GM12875 (cell line): ENCODE measurements at regions not wholly inside any gene's neighbourhood (a gene's known extent, or its start where the extent isn't known, plus 50 kb on each side); places are given as distances from the start of the nearest gene placed in this dataset.

ENCODE experiments used
- H3K4me3 ChIP-seq: one replicate; pipeline ENCODE4 v1.5.1; 2011; ENCODE audit warnings: low read depth, low read length, control low read depth
- CTCF ChIP-seq: IDR thresholded peaks from 2 replicates; pipeline ENCODE4 v1.5.1; 2011; ENCODE audit warnings: low read depth, mild to moderate bottlenecking, control low read depth, inconsistent platforms, low read length, moderate library complexity, borderline replicate concordance; ENCODE audit not compliant: insufficient read depth

- no peak overlapping the region for H3K4me3 ChIP-seq
- TF ChIP-seq CTCF: no peak
Measured at GRCh38 chr12:73361864-73362230, 1089.7 kb downstream of the TRHDE start.

GRCh38 chr12:73362666-73363065, 1090.5 kb downstream of the TRHDE start:
- H3K4me3 ChIP-seq: no peak overlapping the region
- no peak for TF ChIP-seq CTCF

- no peak for TF ChIP-seq CTCF
- H3K4me3 ChIP-seq: no peak overlapping the region
Measured at GRCh38 chr12:73372856-73373255, 1100.7 kb downstream of the TRHDE start.

GRCh38 chr12:73374360-73374759, 1102.2 kb downstream of the TRHDE start:
- TF ChIP-seq CTCF: no peak
- H3K4me3 ChIP-seq: no peak overlapping the region

GRCh38 chr12:73383584-73384222, 1111.5 kb downstream of the TRHDE start:
- H3K4me3 ChIP-seq: no peak overlapping the region
- no peak for TF ChIP-seq CTCF

GRCh38 chr12:73384592-73384991, 1112.4 kb downstream of the TRHDE start:
- no peak overlapping the region for H3K4me3 ChIP-seq
- TF ChIP-seq CTCF: no peak

GRCh38 chr12:73390261-73390660, 1118.1 kb downstream of the TRHDE start:
- H3K4me3 ChIP-seq: no peak overlapping the region
- TF ChIP-seq CTCF: no peak
